GM19239 (cell line): ENCODE measurements at regions not wholly inside any gene's neighbourhood (a gene's known extent, or its start where the extent isn't known, plus 50 kb on each side); places are given as distances from the start of the nearest gene placed in this dataset.
"Not testable (repeated sequence)": the region's sequence is repeated elsewhere in the genome, so short reads cannot be mapped to it uniquely, and the experiment has no call there.

Experiments used
- DNase-seq: peaks from one replicate; pipeline ENCODE4 v3.0.0; 2011; ENCODE audit warnings: low spot score; ENCODE audit not compliant: insufficient read length
- FAIRE-seq: peaks from 2 replicates; lab custom pipeline; 2011; peaks lifted over from hg19 to GRCh38; lab: Jason Lieb, UNC

DNA sequence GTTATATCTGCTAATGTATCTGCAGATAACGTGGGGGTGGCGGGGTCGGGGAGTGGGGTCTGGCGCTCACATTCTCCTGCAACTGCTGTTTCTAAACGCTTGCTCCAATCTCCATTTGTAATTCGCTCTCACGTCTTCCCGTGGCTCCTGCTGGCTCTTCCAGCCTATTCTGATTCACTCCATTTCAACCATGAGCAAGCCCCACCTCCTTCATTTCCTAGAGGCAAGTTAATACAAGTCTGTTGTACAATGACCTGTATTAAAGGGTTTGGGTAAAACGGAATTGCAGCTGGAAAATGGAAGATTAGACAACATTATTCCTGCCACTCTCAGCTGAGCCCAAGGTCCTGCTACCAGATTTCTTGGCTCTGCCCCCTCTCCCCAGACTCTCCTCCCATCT is 132.3 kb downstream of the CSNK2A3 start:
- no peak for FAIRE-seq

DNA sequence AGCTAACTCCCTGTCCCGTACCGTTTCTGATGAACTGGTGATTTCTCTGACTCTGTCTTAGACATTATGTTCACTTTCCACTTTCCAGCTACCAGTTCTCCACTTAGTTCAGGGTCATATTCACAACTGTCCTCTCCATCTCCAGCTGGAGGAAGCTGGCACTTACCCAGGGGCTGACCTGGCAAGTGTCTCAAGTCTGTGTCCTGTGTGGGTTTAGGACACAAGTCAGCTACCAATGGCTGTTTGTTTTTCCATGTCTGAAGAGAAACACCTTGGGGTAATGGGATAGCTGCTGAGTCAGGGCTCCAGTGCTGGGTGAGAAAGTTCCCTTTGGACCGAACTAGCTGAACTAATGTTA is 134.4 kb downstream of the CSNK2A3 start:
- DNase-seq: no peak

More for the DNA sequence above, 132.3 kb downstream of the CSNK2A3 start:
- DNase-seq: no peak

GRCh38 chr11:11217929-11218628 is 135.0 kb downstream of the CSNK2A3 start:
- DNase-seq: no peak
- no peak for FAIRE-seq

More for the DNA sequence above, 134.4 kb downstream of the CSNK2A3 start:
- no peak for FAIRE-seq

DNA sequence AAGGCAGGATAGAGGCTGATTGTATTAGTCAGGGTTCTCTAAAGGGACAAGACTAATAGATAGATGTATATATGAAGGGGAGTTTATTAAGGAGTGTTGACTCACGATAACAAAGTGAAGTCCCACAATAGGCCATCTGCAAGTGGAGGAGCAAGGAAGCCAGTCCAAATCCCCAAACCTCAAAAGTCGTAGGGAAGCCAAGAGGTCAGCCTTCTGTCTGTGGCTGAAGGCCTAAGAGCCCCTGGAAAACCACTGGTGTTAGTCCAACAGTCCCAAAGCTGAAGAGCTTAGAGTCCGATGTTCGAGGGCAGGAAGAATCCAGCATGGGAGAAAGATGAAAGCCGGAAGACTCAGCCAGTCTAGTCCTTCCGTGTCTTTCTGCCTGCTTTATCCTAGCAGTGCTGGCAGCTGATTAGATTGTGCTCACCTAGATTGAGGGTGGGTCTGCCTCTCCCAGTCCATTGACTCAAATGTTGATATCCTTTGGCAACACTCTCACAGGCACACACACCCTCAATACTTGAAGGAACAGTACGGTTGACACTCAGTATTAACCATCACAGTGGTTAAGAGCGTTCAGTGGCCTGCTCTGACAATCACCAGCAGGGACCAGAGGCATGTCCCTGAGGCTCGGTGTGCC is 135.6 kb downstream of the CSNK2A3 start:
- DNase-seq (no peak), FAIRE-seq (no peak)

GRCh38 chr11:11215944-11216343 is 137.1 kb downstream of the CSNK2A3 start:
- DNase-seq (no peak), FAIRE-seq (no peak)

DNA sequence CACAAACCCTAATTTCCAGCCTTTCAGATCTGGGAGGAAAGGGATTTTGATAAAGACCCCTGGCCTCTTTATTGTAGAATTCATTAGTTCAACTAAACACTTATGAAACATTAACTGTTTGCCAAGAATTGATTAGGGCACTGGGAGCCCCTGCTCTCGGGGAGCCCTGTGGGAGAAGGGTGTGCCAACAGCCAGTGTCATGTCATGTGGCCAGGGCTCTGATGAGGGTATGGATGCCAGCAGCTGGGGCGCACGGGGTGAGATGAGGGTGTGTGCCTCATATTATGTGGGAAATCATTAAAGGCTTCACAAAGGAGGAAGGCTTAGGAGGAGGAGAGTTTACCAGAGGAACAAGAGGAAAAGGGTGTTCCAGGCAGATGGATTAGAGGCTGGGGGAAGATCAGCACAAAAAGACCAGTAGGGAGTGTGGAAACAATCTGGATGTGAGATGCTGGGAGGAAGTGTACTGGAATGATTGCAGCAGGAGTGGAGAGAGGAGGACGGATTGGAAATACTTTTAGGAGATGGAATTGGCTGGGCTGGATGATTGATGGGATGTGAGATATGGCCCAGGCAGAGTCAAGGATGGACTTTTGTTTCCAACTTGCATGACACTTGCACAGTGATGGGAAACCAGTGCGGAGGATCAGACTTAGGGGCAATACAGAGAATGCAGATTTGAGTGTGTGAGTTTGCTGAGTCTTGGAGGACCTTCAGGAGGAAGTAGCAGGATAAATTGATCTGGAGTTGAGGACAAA is 137.8 kb downstream of the CSNK2A3 start:
- no peak for FAIRE-seq

GRCh38 chr11:11213117-11213516 is 139.9 kb downstream of the CSNK2A3 start:
- no peak for DNase-seq
- no peak for FAIRE-seq

More for the DNA sequence above, 137.8 kb downstream of the CSNK2A3 start:
- no peak for DNase-seq

DNA sequence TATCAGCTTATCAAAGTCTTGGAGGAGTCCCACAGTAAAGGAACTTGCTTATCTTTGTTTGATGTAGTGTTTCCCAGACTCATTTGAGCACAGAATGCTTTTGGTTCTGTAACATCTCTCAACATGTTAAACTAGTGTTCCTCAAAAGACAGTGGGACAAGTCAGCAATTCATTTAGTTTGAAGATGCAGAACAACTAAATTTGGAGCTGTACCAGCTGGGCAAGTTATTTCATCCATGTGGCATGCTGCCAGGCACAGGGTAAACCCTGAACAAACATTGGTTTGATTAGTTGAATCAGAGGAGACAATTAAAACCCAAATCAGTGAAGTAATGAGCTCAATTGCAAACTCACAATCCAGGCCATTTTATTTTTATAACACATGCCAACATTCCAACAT is 141.2 kb downstream of the CSNK2A3 start:
- DNase-seq (no peak), FAIRE-seq (no peak)

GRCh38 chr11:11211186-11211585 is 141.9 kb downstream of the CSNK2A3 start:
- FAIRE-seq (no peak), DNase-seq (no peak)

- no peak for DNase-seq
- FAIRE-seq: no peak
These were observed 142.6 kb downstream of the CSNK2A3 start for GRCh38 chr11:11210446-11210845.

DNA sequence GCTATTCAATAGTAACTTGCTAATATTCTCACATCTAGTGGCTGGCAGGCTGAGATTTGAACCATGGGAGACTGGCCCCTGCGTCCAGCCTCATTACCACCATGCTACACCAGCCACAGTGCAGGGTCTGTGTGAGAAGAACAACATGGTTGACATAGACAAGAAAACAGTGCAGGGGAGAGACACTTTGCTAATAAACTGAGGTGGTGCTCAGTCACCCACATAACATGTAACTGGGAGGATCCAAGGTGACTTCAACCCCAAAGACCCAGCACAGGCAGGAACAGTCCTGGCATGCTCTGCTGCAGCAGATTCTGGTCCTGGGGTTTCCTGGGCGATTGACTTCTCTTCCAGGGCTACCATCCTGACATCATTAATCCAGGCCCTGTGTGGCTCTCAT is 143.1 kb downstream of the CSNK2A3 start:
- no peak for DNase-seq
- FAIRE-seq: no peak

GRCh38 chr11:11208994-11209393 is 144.1 kb downstream of the CSNK2A3 start:
- DNase-seq: no peak
- no peak for FAIRE-seq

DNA sequence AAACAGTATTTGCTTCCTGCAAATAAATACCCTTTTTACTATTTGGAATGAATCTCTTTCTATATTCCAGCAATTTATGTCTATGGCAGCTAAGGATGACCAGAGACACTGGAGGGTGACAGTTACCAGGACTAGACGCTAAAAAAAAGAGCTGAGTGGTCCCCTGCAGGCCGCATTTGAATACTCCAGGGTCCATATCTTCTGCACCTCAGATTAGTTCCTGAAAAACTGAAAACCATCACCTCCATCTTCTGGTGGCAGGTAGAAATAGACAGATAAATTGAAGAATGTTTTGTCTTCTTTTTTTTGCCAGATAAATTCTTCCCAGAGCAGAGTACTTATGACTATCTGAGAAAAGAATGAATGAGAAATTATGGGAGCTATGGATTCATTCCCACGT is 145.6 kb downstream of the CSNK2A3 start:
- DNase-seq (no peak), FAIRE-seq (no peak)

DNA sequence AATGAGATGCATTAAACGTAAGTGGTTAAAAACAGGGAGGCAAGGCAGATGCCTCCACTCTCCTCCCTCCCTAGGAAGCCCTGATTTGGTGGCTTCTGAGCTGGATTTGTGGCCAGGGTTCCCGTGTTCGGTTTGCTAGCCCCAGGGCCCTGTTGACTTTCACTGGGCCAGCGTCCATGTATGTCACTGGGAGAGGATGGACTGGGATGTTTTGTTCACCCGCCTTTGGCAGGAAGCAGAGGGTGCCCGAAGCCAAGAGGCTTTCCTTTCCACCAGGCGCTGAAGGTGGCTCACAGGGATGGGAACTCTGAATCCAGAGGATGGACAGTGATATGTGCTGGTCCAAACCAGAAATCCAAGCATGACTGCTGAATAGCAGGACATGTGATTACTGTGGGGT is 146.6 kb downstream of the CSNK2A3 start:
- no peak for DNase-seq

DNA sequence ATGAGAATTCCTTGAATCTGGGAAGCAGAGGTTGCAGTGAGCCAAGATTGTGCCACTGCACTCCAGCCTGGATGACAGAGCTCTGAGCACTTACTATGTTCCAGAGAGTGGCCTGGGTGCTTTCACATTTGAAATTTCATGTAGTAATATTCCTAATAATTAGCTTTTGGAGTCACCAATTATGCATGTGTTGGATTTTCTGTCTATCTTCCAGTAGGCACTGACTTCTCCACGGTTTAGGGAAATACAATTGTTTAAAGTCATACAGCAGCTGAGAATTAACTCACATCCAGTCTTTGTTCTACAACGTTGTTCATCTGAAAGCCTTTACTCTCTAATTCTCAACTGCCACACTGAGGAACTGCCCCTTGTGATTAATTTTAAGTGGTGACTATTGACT is 150.2 kb downstream of the CSNK2A3 start:
- FAIRE-seq (no peak), DNase-seq (no peak)

More for the DNA sequence above, 146.6 kb downstream of the CSNK2A3 start:
- FAIRE-seq: no peak

- DNase-seq, FAIRE-seq: not testable (repeated sequence)
These were observed 151.7 kb downstream of the CSNK2A3 start for GRCh38 chr11:11201302-11201701.

DNA sequence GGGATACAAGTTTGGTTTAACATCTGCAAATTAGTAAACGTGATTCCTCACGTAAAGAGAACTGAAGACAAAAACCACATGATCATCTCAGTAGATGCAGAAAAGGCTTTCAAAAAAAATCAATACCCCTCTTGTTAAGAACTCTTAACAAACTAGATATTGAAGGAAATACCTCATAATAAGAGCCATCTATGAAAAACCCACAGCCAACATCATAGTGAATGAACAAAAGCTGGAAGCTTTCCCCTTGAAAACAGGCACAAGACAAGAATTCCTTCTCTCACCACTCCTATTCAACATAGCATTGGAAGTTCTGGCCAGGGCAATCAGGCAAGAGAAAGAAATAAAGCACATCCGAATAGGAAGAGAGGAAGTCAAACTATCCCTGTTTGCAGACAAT is 160.5 kb downstream of the CSNK2A3 start:
- no peak for FAIRE-seq
- no peak for DNase-seq

GRCh38 chr11:11189506-11189905 is 163.5 kb downstream of the CSNK2A3 start:
- DNase-seq: no peak
- no peak for FAIRE-seq

DNA sequence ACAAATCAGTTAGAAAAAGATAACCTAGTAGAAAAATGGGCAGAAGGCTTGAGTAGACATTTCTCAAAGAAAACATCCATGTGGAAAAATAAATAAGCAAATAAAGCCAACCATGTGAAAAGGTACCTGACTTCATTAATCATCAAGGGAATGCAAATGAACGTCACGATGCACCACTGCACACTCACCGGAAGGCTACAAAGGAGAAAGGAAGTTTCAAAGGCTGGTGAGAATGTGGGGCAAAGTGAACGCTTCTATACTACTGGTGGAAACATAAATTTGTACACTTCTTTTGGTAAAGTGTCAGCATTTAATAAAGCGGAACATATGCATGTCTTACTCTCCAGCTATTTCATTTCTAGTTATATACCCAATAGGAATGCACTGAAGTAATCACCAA is 166.8 kb downstream of the CSNK2A3 start:
- no peak for DNase-seq
- FAIRE-seq: peak; percentile 53

DNA sequence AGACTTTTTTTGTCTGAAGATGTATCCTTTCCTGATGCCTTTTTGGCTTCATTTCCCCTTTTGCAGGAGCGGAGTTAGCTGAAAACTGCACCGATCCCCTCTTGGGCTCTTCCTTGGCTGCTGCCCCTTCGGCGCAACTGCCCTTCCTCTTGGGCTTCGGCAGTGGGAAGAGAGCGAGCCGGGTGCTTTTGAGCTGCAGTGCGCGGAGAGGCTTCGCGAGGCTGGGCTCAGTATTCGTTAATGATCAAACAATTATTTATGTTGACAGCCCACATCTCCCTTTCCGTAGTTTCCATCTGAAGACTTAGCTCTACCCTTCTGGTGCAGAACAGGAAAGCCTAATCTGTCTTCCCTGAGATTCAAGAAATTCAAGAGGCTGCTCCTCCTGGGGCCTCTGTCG is 170.8 kb downstream of the CSNK2A3 start:
- FAIRE-seq: no peak
- no peak for DNase-seq
